Spinal cord (tissue), 9 donors: ENCODE measurements at regions not wholly inside any gene's neighbourhood (a gene's known extent, or its start where the extent isn't known, plus 50 kb on each side); places are given as distances from the start of the nearest gene placed in this dataset.
"Not testable (repeated sequence)": the region's sequence is repeated elsewhere in the genome, so short reads cannot be mapped to it uniquely, and the experiment has no call there.

Experiments used
- DNase-seq, 6 donors: peaks; one replicate each; pipeline versions ENCODE4 v3.0.0 to v3.0.0-alpha.2; 2013 to 2015; ENCODE audit warnings: low spot score in 6 of 6, low read depth in 4 of 6
- H3K27ac ChIP-seq: one replicate; pipeline ENCODE4 v1.5.1; 2013; ENCODE audit warnings: low read depth, low read length, control low read depth
- H3K27me3 ChIP-seq: one replicate; pipeline ENCODE4 v1.6.1; 2013; ENCODE audit warnings: low read length; ENCODE audit not compliant: control insufficient read depth, insufficient read depth
- H3K36me3 ChIP-seq: one replicate; pipeline ENCODE4 v1.6.1; 2013; ENCODE audit warnings: low read length; ENCODE audit not compliant: control insufficient read depth, insufficient read depth
- H3K4me1 ChIP-seq: one replicate; pipeline ENCODE4 v1.6.1; 2013; ENCODE audit warnings: low read length; ENCODE audit not compliant: control insufficient read depth, insufficient read depth
- H3K4me3 ChIP-seq: one replicate; pipeline ENCODE4 v1.5.1; 2013; ENCODE audit warnings: low read depth, low read length, control low read depth
- H3K9me3 ChIP-seq: one replicate; pipeline ENCODE4 v1.6.1; 2013; ENCODE audit warnings: low read length; ENCODE audit not compliant: control insufficient read depth, insufficient read depth
- WGBS: methylation state at CpG from one replicate; pipeline ENCODE4 v1.1.5; 2013; ENCODE audit warnings: missing lambda C conversion rate; ENCODE audit not compliant: insufficient coverage; 5-methylcytosine and 5-hydroxymethylcytosine counted together
- donor health status: healthy.

DNA sequence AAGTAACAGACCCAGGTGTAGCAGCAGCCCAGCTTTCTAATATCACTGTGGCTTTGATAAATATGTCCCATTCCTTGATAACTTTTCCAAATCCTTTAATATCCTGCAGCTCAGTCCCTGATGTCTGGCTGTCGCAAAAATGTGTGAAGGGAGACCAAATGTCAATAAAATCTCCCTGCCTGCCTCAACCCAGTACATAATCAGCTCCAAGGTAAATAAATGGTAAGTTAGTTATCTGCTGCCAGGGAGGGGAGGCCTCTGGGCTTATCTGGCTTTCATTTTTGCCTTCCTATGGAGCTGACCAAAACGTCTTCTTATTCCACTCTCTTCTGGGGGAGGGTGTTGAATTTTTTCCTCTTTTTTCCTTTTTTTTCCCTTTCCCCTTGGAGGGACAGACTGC is 630.6 kb downstream of the MID1IP1 start:
- H3K4me1 ChIP-seq, result no peaks in the 10 kb centered on the region
- no CpG with 5 or more reads among the region's 2 CpGs for WGBS
- no peak for DNase-seq
- H3K36me3 ChIP-seq, result no peaks in the 10 kb centered on the region
- H3K27me3 ChIP-seq, result peaks cover 11% of the 10 kb centered on the region
- H3K4me3 ChIP-seq, result no peak overlapping the region
- H3K9me3 ChIP-seq, result no peaks in the 10 kb centered on the region
- H3K27ac ChIP-seq, result no peak overlapping the region

DNA sequence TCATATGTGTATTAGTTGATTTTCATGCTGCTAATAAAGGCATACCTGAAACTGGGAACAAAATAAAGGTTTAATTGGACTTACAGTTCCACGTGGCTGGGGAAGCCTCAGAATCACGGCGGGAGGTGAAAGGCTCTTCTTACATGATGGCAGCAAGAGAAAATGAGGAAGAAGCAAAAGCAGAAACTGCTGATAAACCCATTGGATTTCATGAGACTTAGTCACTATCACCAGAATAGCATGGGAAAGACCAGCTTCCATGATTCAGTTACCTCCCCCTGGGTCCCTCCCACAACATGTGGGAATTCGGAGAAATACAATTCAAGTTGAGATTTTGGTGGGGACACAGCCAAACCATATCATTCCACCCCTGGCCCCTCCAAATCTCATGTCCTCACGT is 633.4 kb downstream of the MID1IP1 start:
- WGBS, result 55% methylated on average over 4 of the region's 5 CpGs
- not testable (repeated sequence) for DNase-seq, H3K36me3 ChIP-seq

DNA sequence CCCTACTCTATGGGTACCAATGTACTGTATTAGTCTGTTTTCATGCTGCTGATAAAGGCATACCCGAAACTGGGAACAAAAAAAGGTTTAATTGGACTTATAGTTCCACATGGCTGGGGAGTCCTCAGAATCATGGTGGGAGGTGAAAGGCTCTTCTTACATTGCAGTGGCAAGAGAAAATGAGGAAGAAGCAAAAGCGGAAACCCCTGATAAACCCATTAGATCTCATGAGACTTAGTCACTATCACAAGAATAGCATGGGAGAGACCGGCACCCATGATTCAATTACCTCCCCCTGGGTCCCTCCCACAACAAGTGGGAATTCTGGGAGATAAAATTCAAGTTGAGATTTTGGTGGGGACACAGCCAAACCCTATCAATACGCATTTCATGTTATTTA is 635.3 kb downstream of the MID1IP1 start:
- peaks cover 12% of the 10 kb centered on the region for H3K27me3 ChIP-seq
- WGBS, result 71% methylated on average over 1 of the region's 4 CpGs
- not testable (repeated sequence) for H3K36me3 ChIP-seq, H3K4me3 ChIP-seq, DNase-seq, H3K4me1 ChIP-seq, H3K9me3 ChIP-seq, H3K27ac ChIP-seq

More for the DNA sequence above, 633.4 kb downstream of the MID1IP1 start:
- H3K4me3 ChIP-seq, H3K9me3 ChIP-seq, H3K4me1 ChIP-seq, H3K27ac ChIP-seq, H3K27me3 ChIP-seq: not testable (repeated sequence)

DNA sequence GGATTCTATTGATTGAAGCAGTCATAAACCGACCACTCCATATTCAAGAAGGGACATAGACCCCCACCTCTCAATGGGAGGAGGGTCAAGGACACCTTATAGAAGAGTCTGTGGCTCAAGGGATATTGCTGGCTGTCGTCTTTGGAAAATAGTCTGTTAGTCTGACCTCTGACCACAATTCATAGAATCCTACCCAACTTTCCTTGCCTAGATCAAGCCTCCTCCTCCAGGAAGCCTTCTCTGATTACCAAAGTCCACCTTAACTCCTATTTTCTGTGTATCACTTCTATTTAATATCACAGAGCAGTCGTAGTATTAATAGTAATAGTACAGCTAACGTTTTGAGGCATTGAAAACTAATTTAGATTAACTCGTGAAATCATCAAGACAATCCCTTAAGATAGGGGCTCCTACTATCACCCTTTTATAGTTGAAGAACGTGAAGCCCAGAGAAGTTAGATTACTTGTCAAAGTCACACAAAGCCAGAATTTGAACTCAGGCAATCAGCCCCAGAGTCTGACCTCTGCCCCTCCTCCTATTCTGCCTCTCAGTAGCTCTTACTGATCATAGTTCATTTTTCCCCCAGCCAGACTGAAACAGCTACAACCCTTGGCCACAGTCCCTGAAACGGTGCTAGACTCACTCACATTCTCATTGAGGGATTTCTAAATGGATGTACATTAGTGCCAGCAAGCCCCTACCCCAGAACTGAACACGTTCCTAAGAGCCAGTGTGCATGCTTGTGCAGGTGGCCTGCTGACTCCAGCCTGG is 636.6 kb downstream of the MID1IP1 start:
- Histone ChIP-seq H3K4me3 (no peak overlapping the region), H3K27me3 (peaks cover 8% of the 10 kb centered on the region), H3K36me3 (no peaks in the 10 kb centered on the region), H3K4me1 (no peaks in the 10 kb centered on the region), H3K9me3 (no peaks in the 10 kb centered on the region), H3K27ac (no peak overlapping the region)
- 42% methylated on average over 2 of the region's 8 CpGs for WGBS
- DNase-seq, result no peak

DNA sequence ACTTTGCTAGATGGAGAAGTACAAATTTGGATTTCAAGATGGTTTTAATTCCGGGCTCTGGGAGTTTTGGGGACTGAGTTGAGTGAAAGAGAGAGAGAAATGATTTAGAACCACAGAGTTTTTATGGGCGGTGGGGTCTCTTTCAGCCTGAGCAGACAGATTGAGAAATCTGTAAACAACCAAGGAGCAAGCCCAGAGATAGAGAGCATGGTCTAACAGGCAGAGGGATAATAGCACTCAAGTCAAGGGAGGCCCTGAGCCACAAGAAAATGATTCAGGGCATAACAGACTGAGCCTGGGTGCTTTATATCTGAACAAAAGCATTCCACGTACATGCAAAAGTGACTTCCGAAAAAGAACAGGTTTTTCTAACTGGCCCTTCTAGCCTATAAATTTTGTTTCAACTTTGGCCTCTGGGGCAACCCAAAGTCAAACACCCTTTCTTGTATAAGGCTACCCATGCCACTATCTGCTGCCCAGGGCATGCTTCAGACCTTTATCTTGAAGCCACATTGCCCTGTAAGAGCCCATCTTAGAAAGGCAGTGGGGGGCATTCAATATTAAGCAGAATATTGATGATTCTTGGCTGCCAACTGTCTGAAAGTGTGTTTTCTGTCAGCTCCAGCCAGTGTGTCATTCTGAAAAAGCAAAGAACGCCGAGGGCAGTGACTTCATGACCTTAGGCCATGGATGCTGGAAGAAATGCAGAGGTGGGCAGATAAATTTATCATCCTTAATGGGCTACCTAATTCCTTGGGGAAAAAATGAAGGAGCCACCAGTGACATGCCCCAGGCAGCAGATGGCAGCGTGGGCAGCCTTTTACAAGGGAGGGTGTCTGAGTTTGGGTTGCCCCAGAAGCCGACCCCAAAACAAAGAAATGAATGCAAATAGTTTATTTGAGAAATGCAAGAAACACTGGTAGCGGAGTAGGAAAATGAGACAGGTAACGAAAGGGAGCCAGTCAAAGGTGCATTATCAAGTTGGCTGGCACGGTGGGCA is 637.6 kb downstream of the MID1IP1 start:
- Histone ChIP-seq H3K4me1 (no peaks in the 10 kb centered on the region), H3K4me3 (no peak overlapping the region), H3K36me3 (no peaks in the 10 kb centered on the region), H3K27ac (no peak overlapping the region), H3K9me3 (no peaks in the 10 kb centered on the region), H3K27me3 (peaks cover 8% of the 10 kb centered on the region)
- no peak for DNase-seq
- WGBS, result 66% methylated on average over 11 of the region's 11 CpGs

DNA sequence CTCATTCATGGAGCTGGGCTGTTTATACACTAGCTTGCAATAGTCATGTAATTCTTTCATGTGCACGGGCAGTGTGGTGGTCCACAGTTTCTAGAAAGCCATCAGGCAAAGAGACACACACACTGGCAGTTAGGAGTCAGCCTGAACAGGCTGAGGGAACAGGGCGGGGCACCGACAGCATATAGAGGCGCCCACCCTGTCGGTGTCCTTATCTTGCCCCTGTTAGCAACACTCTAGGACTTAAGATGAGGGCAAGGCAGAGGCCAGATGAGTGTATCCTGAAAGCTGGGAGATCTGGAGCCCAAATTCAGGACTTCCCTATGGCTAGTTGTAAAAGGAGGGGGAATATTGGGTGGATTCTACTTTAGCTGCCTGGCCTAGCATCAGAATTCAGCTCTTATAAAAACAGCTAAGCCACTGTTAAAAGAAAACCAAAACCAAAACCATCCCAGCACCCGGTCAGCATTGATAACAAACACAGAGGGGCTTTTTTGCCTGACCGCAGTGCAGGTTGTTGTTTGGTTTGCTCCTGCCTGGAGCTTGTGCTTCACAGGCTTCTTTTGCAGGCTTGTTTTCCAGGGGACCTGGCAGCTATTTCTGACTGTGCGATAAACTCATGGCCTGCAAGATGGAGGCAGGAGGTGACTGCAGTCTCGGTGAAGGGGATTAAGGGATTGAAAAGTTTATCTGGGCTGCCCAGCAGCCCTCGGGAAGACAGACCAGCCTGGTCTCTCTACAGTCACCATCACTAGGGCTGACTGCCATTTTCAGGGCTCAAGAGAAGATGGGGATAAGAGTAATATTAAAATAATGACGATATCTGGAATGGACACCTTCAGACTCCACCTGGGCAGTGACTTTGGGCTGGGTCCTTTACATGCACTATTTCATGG is 638.9 kb downstream of the MID1IP1 start:
- no peak for DNase-seq
- Histone ChIP-seq H3K9me3 (no peaks in the 10 kb centered on the region), H3K27ac (no peak overlapping the region), H3K4me1 (no peaks in the 10 kb centered on the region), H3K36me3 (no peaks in the 10 kb centered on the region), H3K4me3 (no peak overlapping the region), H3K27me3 (peaks cover 8% of the 10 kb centered on the region)
- WGBS, result 69% methylated on average over 10 of the region's 11 CpGs

DNA sequence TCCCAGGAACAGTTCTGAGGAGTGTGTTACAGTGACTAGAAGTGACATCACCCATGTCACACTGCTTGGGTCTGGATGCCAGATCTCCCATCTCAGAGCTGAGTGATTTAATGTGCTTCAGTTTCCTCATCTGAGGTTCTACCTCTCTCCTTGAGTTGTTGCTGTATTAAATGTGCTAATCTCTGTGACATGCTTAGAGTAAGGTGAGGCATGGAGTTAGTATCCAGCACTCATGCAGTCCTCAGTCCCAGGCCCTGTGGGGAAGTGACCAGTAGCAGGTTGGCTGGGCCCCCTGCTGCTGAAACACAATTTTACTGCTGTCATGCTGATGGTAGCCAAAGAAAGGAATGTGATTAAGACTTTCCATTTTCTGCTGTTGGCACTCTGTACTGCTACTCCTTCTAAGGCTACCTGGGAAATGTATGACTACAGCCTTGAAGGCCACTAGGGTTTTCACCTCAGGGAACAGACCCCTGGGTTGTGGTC is 639.6 kb downstream of the MID1IP1 start:
- no peak overlapping the region for H3K27ac ChIP-seq
- peaks cover 8% of the 10 kb centered on the region for H3K27me3 ChIP-seq
- no peaks in the 10 kb centered on the region for H3K4me1 ChIP-seq
- H3K36me3 ChIP-seq, result no peaks in the 10 kb centered on the region
- no peak for DNase-seq
- no peaks in the 10 kb centered on the region for H3K9me3 ChIP-seq
- H3K4me3 ChIP-seq, result no peak overlapping the region

DNA sequence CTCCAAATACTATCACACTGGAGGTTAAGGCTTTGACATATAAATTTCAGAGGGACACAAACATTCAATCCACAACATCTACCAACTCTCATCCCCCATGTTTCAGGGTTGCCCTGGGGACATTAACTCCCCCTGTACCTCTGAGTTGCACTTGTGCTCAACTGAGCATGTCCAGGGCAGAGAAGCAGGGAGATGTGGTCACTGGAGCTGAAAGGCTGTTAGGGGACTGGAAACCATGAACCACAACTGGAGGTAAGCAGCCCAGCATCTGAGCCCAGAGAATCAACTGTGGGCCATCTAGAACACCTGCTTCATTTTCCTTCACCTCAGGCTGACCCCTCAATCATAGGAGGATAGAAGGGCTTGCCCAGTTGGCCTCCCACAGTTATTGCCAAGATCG is 641.1 kb downstream of the MID1IP1 start:
- 88% methylated on average over 1 of the region's 1 CpG for WGBS
- Histone ChIP-seq H3K4me3 (no peak overlapping the region), H3K27me3 (peaks cover 5% of the 10 kb centered on the region), H3K27ac (no peak overlapping the region), H3K4me1 (no peaks in the 10 kb centered on the region), H3K36me3 (no peaks in the 10 kb centered on the region), H3K9me3 (no peaks in the 10 kb centered on the region)
- DNase-seq, result no peak

DNA sequence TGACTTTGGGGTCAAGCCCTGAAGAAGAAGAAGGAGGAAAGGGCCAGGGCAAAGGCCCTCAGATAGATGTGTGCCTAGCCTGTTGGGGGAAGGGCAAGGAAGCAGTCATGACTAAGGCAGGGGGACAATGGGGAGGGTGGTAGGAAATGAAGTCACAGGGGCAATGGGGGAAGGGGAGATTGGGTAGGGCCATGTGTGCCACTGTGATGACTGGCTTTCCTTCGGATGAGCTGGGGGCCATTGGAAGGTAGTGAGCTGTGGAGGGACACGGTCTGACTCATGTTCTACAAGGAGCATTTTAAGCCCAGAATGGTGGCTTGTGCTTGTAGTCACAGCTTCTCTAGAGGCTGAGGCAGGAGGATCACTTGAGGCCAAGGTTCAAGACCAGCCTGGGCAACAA is 642.0 kb downstream of the MID1IP1 start:
- Histone ChIP-seq H3K4me1 (no peaks in the 10 kb centered on the region), H3K4me3 (no peak overlapping the region), H3K36me3 (no peaks in the 10 kb centered on the region), H3K27me3 (peaks cover 5% of the 10 kb centered on the region), H3K9me3 (no peaks in the 10 kb centered on the region), H3K27ac (no peak overlapping the region)
- no peak for DNase-seq
- 88% methylated on average over 2 of the region's 2 CpGs for WGBS
